ENCODE measurements at regions not wholly inside any gene's neighbourhood (a gene's known extent, or its start where the extent isn't known, plus 50 kb on each side); places are given as distances from the start of the nearest gene placed in this dataset.

- TF ChIP-seq CTCF (IDR thresholded peaks at IDR 0.05; ENCODE audit: insufficient read depth, low read length) (no peak), POLR2AphosphoS5 (IDR thresholded peaks at IDR 0.05; ENCODE audit: low read depth) (no peak)
These were observed 1310.3 kb downstream of the BRD1 start for GRCh38 chr22:48517039-48518030.

All from HL-60 (cell line).